Adipocyte (in vitro differentiated cells): ENCODE measurements at regions not wholly inside any gene's neighbourhood (a gene's known extent, or its start where the extent isn't known, plus 50 kb on each side); places are given as distances from the start of the nearest gene placed in this dataset.

Source experiments
- DNase-seq: peaks from one replicate; pipeline ENCODE4 v3.0.0-alpha.2; 2015; ENCODE audit warnings: low read depth
- H3K27me3 ChIP-seq: replicated peaks from 2 replicates; pipeline ENCODE4 v1.7.0; 2013; ENCODE audit warnings: mild to moderate bottlenecking, low read length, moderate library complexity; ENCODE audit not compliant: control insufficient read depth, insufficient read depth
- H3K36me3 ChIP-seq: 2 replicates; pipeline ENCODE4 v1.7.0; 2013; ENCODE audit warnings: low read length, mild to moderate bottlenecking, moderate library complexity; ENCODE audit not compliant: control insufficient read depth, insufficient read depth, severe bottlenecking
- H3K4me1 ChIP-seq: 2 replicates; pipeline ENCODE4 v1.7.0; 2013; ENCODE audit warnings: mild to moderate bottlenecking, low read length, moderate library complexity; ENCODE audit not compliant: control insufficient read depth, insufficient read depth
- H3K4me3 ChIP-seq: 2 replicates; pipeline ENCODE4 v1.7.0; 2013; ENCODE audit warnings: mild to moderate bottlenecking, low read length, moderate library complexity
- H3K9ac ChIP-seq: 2 replicates; pipeline ENCODE4 v1.7.0; 2013; ENCODE audit warnings: mild to moderate bottlenecking, low read length, moderate library complexity
- H3K9me3 ChIP-seq: 2 replicates; pipeline ENCODE4 v1.7.0; 2013; ENCODE audit warnings: mild to moderate bottlenecking, low read length, moderate library complexity; ENCODE audit not compliant: control insufficient read depth

DNA sequence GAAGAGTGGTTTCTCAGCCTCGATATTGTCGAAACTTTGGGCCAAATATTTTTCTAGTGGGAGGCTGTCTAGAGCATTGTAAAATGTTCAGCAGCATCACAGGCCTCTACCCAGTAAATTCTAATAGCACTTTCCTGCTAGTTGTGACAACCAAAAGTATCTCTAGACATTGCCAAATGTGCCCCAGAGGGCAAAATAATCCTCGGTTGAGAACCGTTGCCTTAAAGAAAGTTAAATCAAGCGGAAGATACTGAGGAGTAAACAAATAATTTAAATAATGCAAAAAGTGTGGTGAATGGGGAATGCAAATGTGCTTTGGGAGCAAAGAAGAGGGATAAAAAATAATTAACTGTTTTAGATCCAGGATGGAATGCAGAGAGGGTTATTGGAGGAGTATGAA, 106.4 kb upstream of the ASCC3 start:
- Histone ChIP-seq H3K9ac (no peak overlapping the region), H3K27me3 (no peaks in the 10 kb centered on the region), H3K4me1 (no peaks in the 10 kb centered on the region), H3K36me3 (no peaks in the 10 kb centered on the region), H3K9me3 (no peaks in the 10 kb centered on the region), H3K4me3 (no peak overlapping the region)
- no peak for DNase-seq

DNA sequence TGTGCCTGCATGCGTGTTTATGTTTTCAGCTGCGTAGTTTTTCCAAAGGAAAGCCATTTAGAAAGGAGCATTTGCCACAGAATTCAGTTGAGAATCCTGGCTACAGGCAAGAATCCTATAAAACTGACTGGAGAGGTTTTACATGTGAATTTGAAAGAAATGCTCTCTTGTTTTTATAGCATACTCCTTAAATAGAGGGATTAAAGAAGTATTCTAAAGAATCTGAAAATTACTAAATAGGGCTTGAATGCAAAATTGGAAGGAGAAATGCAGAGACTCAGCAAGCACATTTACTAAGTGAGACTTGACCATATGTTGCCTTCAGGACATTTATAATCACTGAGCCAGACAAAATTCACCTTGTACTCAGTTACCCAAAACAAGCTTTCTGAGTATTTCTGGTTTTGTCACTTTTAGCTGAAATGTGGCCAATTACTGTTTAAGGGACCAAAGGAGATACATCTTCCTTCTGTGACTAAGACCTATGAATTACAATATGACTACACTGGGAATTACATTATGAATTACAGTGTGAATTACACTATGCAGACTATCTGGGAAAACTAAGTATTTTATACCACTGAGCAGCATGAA, 107.4 kb upstream of the ASCC3 start:
- no peak for DNase-seq
- H3K9me3 ChIP-seq, result no peaks in the 10 kb centered on the region
- H3K9ac ChIP-seq, result no peak overlapping the region
- no peaks in the 10 kb centered on the region for H3K27me3 ChIP-seq
- no peaks in the 10 kb centered on the region for H3K36me3 ChIP-seq
- H3K4me3 ChIP-seq, result no peak overlapping the region
- H3K4me1 ChIP-seq, result no peaks in the 10 kb centered on the region

DNA sequence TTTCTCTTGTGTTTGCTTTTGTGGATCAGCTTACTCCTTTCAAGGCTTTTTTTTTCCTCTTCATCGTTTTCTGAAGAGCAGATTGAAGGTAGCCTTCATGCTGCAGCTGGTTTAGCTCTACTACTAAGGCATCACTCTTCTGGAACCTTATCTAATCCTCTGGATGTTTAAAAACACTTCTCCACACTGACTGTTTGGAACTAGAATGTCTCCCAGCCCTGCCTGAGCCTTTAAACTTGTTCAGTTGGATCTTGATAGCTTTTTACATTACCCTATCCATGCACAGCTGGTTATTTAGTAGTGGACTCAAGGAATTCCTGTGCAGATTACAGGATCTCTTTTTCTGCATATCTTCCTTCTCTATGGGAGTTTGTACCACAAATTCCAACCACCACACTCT, 108.9 kb upstream of the ASCC3 start:
- H3K4me3 ChIP-seq, result no peak overlapping the region
- H3K27me3 ChIP-seq, result no peaks in the 10 kb centered on the region
- no peak for DNase-seq
- no peaks in the 10 kb centered on the region for H3K4me1 ChIP-seq
- no peak overlapping the region for H3K9ac ChIP-seq
- no peaks in the 10 kb centered on the region for H3K36me3 ChIP-seq
- no peaks in the 10 kb centered on the region for H3K9me3 ChIP-seq

DNA sequence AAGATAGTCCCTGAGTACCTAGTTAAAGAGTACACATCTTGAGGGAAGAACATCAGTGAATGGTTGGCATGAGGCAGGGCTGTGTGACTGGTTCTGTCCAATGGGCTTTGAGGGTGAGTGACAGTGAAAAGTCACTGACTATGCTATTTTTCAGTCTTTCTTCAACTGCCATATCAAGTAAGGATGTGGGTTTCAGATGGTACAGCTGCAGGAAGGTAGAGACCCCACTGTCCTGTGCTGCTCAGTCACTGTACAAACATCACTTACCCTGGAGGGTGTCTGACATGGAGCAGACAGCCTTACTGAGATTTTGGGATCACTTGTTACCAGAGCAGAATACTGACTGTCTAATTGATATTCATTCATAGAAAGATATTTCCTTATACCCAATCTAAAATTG, 115.3 kb upstream of the ASCC3 start:
- Histone ChIP-seq H3K4me3 (no peak overlapping the region), H3K9me3 (no peaks in the 10 kb centered on the region), H3K4me1 (no peaks in the 10 kb centered on the region), H3K9ac (no peak overlapping the region), H3K36me3 (no peaks in the 10 kb centered on the region), H3K27me3 (no peaks in the 10 kb centered on the region)
- no peak for DNase-seq

DNA sequence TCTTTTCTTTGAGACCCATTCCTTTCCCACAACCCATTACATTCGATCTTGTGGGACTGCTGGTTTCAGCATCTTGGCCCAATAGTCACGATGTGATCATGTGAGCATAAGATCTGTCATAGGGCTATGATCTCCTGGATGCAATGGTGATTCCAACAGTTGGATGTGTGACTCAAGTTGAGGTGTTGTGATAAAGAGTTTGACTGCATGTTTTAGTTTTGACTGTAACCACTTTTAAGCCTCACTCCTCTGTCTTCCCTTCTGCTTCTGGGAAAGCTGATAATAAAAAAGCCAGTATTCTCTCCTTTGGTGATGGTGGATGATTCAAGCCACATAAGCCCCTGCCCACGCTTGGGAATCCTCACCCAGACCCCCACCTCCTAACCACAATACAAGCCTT, 117.0 kb upstream of the ASCC3 start:
- no peaks in the 10 kb centered on the region for H3K4me1 ChIP-seq
- no peaks in the 10 kb centered on the region for H3K36me3 ChIP-seq
- peak; percentile 2 for DNase-seq
- H3K9ac ChIP-seq, result no peak overlapping the region
- H3K27me3 ChIP-seq, result no peaks in the 10 kb centered on the region
- H3K4me3 ChIP-seq, result no peak overlapping the region
- H3K9me3 ChIP-seq, result peaks cover 3% of the 10 kb centered on the region

DNA sequence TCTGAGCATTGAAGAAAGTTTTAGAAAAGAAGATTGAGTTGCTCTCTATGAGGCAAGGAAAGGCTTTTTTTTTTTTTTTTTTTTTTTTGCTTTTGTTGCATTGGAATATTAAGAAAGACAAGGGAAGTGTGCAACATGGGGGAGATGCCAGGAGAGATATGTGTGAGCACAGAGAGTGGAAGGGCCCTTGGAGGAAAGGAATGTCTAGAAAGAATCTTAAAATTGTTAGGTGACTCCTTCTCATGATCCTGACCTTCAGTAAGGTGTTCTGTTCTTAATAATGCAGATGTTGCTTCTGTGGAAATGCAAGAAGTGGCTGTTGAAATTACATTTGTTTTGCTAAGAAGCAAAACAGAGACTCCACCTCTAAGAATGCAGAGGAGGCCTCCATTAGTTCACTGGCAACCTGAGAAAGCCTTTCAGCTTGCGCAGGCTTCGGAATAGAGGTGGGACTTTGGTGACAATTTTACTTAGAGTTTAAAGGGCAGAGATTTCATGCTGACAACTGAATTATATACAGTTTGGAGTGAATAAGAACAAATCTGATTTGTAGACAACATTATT, 118.0 kb upstream of the ASCC3 start:
- no peak for DNase-seq
- Histone ChIP-seq H3K9ac (no peak overlapping the region), H3K27me3 (no peaks in the 10 kb centered on the region), H3K4me1 (no peaks in the 10 kb centered on the region), H3K9me3 (peaks cover 8% of the 10 kb centered on the region), H3K4me3 (no peak overlapping the region), H3K36me3 (no peaks in the 10 kb centered on the region)

DNA sequence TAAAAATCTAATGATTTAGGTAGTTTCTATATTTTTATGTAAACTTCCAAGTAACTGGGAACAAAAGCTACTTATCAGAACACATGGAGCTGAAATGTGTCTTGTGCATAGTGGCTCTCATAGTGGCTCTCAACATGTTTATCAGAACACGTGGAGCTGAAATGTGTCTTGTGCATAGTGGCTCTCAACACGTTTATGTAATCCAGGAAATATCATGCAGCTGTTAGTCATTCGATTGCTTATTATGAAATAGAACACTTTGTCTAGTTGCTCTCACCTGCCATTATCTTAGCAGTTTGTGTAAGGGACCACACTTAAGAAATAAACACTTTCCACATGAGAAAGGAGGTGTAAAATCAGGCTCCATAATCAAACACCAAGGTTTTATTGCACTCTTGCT, 119.2 kb upstream of the ASCC3 start:
- Histone ChIP-seq H3K4me3 (no peak overlapping the region), H3K27me3 (no peaks in the 10 kb centered on the region), H3K36me3 (no peaks in the 10 kb centered on the region), H3K9ac (no peak overlapping the region), H3K4me1 (no peaks in the 10 kb centered on the region), H3K9me3 (peaks cover 8% of the 10 kb centered on the region)
- no peak for DNase-seq

DNA sequence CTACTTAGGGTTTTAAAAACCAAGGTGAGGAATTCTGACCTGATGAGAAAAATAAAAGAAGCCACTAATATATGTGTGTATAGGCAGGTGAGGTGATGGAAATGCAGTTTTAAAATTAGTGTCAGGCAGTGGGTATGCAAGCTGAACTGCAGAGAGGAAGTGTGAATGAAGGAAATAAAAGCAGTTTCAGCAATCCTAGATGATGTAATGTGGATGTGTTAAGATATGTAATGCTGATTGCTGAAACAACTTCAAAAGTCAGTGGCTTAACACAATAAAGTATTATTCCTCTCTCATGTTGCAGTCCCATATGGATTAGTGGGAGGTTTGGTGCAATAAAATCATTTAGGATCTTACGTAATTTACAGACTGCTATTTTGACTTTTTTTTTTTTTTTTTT, 119.9 kb upstream of the ASCC3 start:
- no peak overlapping the region for H3K9ac ChIP-seq
- no peaks in the 10 kb centered on the region for H3K36me3 ChIP-seq
- H3K4me3 ChIP-seq, result no peak overlapping the region
- H3K4me1 ChIP-seq, result no peaks in the 10 kb centered on the region
- H3K27me3 ChIP-seq, result no peaks in the 10 kb centered on the region
- peaks cover 8% of the 10 kb centered on the region for H3K9me3 ChIP-seq
- DNase-seq, result no peak

DNA sequence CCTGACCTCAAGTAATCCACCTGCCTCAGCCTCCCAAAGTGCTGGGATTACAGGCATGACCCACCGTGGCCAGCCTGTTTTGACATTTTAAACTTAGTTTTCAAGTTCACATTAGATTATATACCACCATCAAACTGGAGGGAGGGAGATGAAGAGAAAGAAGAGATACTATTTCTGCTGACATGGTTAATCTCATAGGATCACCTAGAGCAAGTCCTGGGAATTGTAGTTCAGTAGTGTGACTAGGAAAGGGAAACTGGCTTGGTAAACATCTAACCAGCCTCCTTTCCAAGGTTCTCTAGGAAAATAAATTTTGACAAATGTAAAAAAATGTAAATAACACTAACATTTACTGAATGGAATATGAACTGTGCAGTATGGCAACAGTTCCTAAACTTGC, 120.5 kb upstream of the ASCC3 start:
- DNase-seq, result no peak
- H3K4me3 ChIP-seq, result no peak overlapping the region

DNA sequence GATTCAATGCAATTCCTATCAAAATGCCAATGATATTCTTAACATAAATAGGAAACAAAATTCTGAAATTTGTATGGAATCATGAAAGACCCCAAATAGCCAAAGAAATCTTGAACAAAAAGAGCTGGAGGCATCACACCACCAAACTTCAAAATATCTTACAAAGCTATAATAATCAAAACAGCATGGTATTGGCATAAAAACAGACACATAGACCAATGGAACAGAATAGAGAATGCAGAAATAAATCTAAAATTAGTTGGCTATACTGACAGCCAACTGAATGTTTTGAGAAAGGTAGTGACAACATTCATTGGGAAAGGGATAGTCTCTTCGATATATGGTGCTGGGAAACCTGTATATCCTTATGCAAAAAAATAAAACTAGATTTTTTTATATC, 121.9 kb upstream of the ASCC3 start:
- no peak overlapping the region for H3K9ac ChIP-seq
- H3K4me1 ChIP-seq, result no peaks in the 10 kb centered on the region
- H3K36me3 ChIP-seq, result no peaks in the 10 kb centered on the region
- H3K9me3 ChIP-seq, result peaks cover 8% of the 10 kb centered on the region
- no peak for DNase-seq
- no peak overlapping the region for H3K4me3 ChIP-seq
- H3K27me3 ChIP-seq, result no peaks in the 10 kb centered on the region

More for the DNA sequence above, 120.5 kb upstream of the ASCC3 start:
- no peaks in the 10 kb centered on the region for H3K36me3 ChIP-seq
- H3K27me3 ChIP-seq, result no peaks in the 10 kb centered on the region
- no peaks in the 10 kb centered on the region for H3K4me1 ChIP-seq
- H3K9me3 ChIP-seq, result peaks cover 8% of the 10 kb centered on the region
- H3K9ac ChIP-seq, result no peak overlapping the region

DNA sequence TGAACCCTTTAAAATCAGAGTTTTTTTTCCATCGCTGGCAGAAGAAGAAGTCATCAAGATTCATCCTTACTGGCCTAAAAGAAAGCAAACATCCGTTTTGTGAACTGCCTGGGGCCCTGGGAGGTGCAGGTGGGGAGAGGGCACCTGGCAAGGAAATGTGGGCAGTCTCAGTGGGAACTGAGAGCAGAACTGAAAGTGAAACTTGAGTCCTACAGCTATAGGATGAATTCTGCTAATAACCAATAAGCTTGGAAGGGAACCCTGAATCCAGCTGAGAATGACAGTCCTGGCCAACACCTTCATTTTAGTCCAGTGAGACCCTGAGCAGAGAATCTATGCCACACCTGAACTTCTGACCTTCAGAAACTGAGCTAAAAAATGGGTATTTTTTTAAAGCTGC, 130.1 kb upstream of the ASCC3 start:
- Histone ChIP-seq H3K9me3 (no peaks in the 10 kb centered on the region), H3K27me3 (no peaks in the 10 kb centered on the region), H3K4me3 (no peak overlapping the region), H3K36me3 (no peaks in the 10 kb centered on the region), H3K9ac (no peak overlapping the region), H3K4me1 (no peaks in the 10 kb centered on the region)
- DNase-seq, result no peak

DNA sequence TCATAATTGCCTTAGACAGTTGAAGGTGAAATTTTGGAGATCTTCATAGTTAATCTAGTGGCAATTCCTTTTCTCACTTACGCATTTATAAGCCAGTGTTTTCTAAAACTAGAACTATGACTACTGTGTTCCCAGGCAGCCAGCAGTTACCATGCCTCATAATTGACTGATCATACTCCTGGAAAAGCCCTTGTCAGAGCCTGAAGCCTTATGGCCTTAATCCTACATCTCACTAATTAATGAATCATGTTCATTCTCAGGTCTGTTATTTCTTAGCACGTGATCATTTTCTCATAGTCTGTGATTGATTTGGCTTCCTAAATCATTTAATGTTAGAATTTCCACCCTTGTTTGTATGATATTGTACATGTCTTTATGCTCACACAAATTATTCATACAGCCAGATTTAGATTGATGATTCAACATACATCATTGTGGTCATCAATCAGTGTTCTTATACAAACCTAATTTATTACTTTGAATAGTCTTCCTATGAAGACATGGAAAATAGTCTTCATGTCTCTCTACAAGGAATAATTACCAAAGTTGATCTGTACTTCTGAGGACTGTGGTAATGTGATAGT, 132.6 kb upstream of the ASCC3 start:
- H3K9ac ChIP-seq, result no peak overlapping the region
- H3K36me3 ChIP-seq, result no peaks in the 10 kb centered on the region
- H3K27me3 ChIP-seq, result no peaks in the 10 kb centered on the region
- no peak for DNase-seq
- H3K4me3 ChIP-seq, result no peak overlapping the region
- H3K4me1 ChIP-seq, result no peaks in the 10 kb centered on the region
- H3K9me3 ChIP-seq, result peaks cover 2% of the 10 kb centered on the region
